Spleen (tissue), 7 donors: ENCODE measurements at regions not wholly inside any gene's neighbourhood (a gene's known extent, or its start where the extent isn't known, plus 50 kb on each side); places are given as distances from the start of the nearest gene placed in this dataset.

Experiments
- CTCF ChIP-seq, 11 experiments: fragments of 200-600 bp in 7 of 11; fragments of 450-650 bp in 4 of 11; sonication (generic) in 4 of 11; IDR thresholded peaks in 8 of 11; conservative IDR thresholded peaks in 3 of 11; 1 replicate in 7 of 11; 2 replicates in 4 of 11; pipeline versions ENCODE4 v1.4.0 to v1.8.0; 2016 to 2021; ENCODE audit warnings: antibody characterized with exemption in 11 of 11, inconsistent platforms in 4 of 11, mild to moderate bottlenecking in 1 of 11
- POLR2A ChIP-seq, 3 donors: fragments of 450-650 bp; IDR thresholded peaks; one replicate each; pipeline ENCODE4 v1.5.1; 2017; ENCODE audit warnings: antibody characterized with exemption in 3 of 3, mild to moderate bottlenecking in 1 of 3
- donor health status: DM: no; HTN: no; CAD: no; lungs with moderate emphysema.
- donor health status: DM: no; HTN: no; CAD: no.
- donor health status: DM: no; HTN: no; CAD: no.

GRCh38 chr5:172556262-172556661 is 84.8 kb upstream of the NEURL1B start:
- TF ChIP-seq CTCF (IDR thresholded peaks at IDR 0.05 in 8 of 11, conservative IDR thresholded peaks at IDR 0.05 in 3 of 11) (no peak), POLR2A (IDR thresholded peaks at IDR 0.05) (no peak)
